HEK293T (cell line): ENCODE measurements at regions not wholly inside any gene's neighbourhood (a gene's known extent, or its start where the extent isn't known, plus 50 kb on each side); places are given as distances from the start of the nearest gene placed in this dataset.

Experiments used
- FOXK2 ChIP-seq: fragments of 450-650 bp; IDR thresholded peaks from 2 replicates; pipeline ENCODE4 v1.6.1; 2016; ENCODE audit warnings: mild to moderate bottlenecking
- SP1 ChIP-seq: fragments of 450-650 bp; IDR thresholded peaks from 2 replicates; pipeline ENCODE4 v1.6.1; 2017

GRCh38 chr15:62524848-62525247 lies 359.8 kb upstream of the C2CD4B start:
- no peak for TF ChIP-seq SP1
- TF ChIP-seq FOXK2 = no peak
